ENCODE measurements at regions not wholly inside any gene's neighbourhood (a gene's known extent, or its start where the extent isn't known, plus 50 kb on each side); places are given as distances from the start of the nearest gene placed in this dataset.

GRCh38 chr1:104018922-104019674 lies 269.4 kb downstream of the AMY1C start:
- TF ChIP-seq CTCF (IDR thresholded peaks at IDR 0.05) (no peak), POLR2A (IDR thresholded peaks at IDR 0.05) (no peak)

Data from testis (tissue), 2 donors.